PFSK-1 (cell line): ENCODE measurements at regions not wholly inside any gene's neighbourhood (a gene's known extent, or its start where the extent isn't known, plus 50 kb on each side); places are given as distances from the start of the nearest gene placed in this dataset.

Source experiments
- POLR2AphosphoS5 ChIP-seq: IDR thresholded peaks from 2 replicates; pipeline ENCODE4 v1.6.1; 2012; ENCODE audit warnings: low read depth, mild to moderate bottlenecking, control low read depth, low read length, moderate library complexity
- SIN3A ChIP-seq: IDR thresholded peaks from 2 replicates; pipeline ENCODE4 v1.6.1; 2012; ENCODE audit warnings: mild to moderate bottlenecking, low read length, moderate library complexity, borderline replicate concordance; ENCODE audit not compliant: insufficient read depth
- TAF1 ChIP-seq: IDR thresholded peaks from 2 replicates; pipeline ENCODE4 v1.6.1; 2012; ENCODE audit warnings: low read length, control low read depth, borderline replicate concordance; ENCODE audit not compliant: insufficient read depth

DNA sequence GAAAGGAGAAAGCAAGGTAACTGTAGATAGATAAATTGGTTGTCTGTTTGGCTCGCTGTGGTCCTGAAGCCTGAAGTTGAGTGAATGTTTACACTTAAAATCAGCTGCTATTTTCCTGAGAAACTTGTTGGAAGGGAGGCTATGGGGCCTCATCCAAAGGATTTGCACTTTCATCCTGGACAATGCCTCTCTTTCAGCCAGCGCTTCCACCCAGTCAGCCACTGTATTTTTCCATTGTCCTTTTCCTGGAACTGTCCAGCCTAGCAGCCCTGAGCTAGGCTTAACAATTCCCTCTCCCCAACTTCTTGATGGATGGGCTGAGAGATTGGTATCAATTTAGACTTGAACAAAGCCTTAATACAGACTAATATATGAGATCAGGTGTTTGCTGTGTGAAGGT is 429.2 kb downstream of the DMAC1 start:
- TF ChIP-seq TAF1 (no peak), POLR2AphosphoS5 (no peak), SIN3A (no peak)
